Dermis blood vessel endothelial cell (primary cell): ENCODE measurements at regions not wholly inside any gene's neighbourhood (a gene's known extent, or its start where the extent isn't known, plus 50 kb on each side); places are given as distances from the start of the nearest gene placed in this dataset.
"Not testable (repeated sequence)": the region's sequence is repeated elsewhere in the genome, so short reads cannot be mapped to it uniquely, and the experiment has no call there.

Source experiments
- DNase-seq: peaks from one replicate; pipeline ENCODE4 v3.0.0; 2010

DNA sequence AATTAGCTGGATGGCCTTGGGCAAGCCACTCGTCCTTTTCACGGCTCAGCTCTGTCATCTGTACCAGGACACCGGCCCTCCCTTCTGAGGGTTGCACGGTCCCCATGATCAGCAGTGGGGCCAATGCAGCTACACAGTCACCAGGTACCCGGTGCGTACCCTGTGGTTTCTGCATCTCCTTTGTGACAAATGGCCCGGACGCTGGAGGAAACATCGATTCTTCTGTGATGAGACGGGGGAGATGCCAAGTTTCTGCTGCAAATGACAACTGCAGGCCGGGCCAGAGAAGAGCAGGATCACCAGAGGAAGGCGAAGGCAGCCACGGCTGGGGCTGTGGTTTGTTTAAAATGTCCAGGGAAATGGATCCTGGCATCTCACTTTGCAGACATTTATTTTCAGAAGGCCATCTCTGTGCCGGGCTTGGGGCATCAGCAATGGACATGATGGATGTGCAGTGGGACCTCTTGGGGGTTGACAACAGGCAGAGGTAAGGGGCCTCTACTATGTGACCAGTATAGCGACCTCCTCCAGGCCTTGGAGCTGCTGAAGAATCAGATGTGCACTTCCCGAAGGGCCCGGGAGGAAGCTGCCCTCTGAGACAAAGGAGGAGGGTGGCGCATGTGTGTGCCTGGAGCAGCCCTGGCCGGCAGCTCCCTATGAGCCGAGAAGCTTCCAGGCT is 221.9 kb upstream of the C1orf174 start:
- DNase-seq: no peak

DNA sequence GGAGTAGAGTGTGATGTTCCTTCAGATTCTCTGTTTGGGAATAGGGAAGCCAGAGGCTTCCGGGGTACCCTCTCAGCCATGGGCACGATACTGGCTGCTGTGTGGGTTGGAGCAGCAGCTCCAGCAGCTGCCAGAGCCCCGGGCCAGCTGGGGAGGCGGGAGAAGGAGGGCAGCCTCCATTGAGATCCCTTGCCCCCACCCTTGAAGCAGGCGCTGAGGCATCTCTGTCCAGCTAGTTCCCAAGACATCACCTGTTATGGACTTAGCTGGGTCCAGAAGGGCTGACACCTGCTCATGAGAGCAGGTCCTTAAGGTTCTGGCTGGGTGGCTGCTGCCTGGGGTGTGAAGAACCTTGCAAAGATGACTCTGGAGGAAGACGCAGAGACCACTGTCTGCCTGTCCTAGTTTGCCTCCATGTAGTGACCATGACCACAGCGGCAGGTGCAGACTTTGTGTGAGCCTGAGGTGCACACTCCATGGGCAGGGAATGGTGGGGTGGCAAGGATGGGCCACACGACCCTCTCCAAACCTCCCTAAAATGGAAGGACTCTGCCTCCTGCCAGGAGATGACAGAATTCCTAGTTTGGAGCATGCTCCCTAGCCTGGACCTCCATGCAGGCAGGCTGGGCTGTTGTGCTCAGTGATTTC is 222.6 kb upstream of the C1orf174 start:
- DNase-seq: no peak

DNA sequence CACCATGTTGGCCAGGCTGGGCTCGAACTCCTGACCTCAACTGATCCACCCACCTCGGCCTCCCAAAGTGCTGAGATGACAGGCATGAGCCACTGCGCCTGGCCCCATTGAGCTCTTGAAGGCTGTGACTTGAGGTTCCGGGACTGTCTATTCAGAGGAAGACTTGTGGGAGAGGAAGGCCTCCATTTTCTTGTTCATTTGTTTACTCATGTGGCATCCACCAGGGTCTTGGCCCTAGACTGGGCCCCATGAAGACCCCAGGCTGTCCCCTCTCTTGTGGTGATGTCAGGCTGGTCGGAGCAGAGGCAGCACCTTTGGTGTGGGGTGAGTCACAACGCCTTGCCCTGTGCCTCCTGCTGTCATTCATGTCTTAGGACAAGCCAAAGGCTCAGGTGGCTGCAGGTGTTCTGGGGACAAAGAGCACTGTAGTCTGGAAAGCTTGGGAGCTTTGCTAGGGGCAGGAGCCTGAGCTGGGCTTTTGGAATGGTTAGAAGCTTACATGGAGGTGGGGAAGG is 224.6 kb upstream of the C1orf174 start:
- no peak for DNase-seq

DNA sequence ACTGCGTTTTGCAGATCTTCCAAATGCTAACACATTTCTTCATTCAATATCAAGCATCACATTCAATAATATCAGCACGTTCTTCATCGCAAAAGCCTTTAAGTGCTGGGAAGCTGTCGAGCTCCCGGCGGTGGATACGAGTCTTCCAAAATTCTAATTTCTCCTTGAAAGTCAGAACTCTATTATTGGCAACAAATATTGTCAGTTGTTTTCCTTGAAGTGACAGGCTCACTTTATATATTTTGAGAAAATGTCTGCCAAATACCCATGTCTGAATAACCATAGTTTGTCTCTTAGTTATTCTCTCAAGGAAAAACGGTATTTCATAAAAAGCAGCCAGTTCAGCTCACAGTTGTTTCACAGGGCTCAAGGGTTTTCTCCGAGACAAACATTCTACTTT is 226.2 kb upstream of the C1orf174 start:
- no peak for DNase-seq

DNA sequence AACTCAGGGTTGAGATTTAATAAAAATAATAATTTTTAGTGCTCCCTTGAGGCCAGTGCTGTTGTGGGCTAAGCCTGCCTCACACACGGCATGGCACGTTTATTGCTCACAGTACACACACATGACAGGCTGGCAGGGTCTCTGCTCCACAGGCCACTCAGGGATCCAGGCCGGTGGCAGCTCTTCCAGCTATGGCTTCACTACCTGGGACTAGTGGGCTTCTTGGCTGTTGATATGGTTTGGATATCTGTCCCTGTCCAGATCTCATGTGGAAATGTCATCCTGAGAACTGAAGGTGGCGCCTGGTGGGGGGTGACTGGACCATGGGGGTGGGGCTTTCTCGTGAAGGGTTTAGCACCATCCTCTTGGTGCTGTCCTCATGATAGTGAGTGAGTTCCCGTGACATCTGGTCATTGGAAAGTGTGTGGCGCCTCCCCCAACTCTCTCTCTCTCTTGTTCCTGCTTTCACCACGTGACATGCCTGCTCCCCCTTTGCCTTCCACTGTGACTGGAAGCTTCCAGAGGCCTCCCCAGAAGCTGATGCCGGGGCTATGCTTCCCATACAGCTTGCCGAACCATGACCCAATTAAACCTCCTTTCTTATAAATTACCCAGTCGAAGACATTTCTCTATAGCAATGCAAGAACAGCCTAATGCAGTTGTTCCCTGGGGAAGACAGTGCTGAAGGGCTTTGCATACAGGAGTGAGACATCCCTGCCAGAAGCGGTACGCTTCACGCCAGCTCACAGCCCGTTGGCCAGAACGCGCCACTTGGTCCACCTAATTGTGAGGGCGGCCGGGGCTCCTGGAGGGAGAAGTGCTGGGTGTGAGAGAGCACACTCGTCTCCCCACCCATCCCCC is 226.9 kb upstream of the C1orf174 start:
- DNase-seq: no peak

DNA sequence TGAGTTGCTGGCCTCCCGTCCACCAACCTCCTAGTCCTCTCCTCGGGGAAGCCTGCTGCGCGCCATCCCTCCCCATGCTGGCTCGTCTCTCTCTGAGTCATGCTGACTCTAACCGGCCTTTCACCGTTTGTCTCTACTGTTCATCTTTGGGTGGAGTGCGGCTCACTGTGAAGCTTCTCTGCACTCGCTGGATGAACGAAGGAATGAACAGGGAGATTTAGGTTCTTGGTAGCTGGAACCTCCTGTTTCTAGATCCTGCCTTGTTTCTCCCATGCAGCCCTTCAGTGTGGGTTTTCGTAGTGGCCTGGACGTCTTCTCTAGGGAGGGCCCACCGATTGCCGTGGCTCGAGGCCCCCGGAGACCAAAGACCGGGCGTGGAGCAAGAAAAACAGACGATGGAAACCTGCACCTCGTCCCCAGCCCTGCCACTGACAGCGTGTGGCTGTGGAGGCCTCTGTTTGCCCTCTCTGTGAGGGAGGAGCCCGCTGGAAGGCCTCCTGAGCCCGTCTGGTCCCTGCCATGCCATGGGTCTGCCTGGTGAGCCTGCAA is 227.6 kb upstream of the C1orf174 start:
- no peak for DNase-seq

DNA sequence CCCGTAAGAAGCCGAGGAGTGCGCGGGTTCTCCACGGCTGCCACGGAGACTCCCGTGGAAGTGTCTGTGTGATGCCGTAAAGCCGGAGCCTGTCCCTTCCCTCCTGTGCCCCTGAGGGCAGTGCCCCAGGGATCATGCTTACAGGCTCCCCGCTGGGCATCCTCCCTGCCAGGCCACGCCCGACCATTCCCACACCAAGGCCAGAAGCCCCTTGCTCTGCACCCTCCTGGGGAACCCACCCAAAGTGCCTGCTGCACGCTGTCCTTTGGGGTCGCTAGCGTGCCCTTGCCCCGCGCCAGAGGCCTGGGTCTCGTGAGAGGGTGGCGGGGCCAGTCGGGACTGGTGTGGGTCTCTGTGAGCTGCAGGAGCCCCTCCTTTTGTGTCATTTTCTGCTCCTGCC is 228.5 kb upstream of the C1orf174 start:
- DNase-seq: no peak

DNA sequence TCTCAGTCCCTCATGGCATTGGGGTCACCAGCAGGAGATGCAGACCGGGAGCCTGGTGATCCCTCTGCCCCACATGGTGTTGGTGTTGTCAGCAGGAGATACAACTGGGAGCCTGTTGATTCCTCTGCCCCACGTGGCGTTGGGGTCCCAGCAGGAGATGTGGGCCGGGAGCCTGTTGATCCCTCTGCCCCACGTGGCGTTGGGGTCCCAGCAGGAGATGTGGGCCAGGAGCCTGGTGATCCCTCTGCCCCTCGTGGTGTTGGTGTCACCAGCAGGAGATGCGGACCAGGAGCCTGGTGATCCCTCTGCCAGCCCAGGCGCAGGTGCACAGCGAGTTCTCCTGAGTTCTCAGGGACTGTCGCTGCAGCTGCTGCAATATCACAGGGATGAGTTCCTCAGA is 229.6 kb upstream of the C1orf174 start:
- no peak for DNase-seq

DNA sequence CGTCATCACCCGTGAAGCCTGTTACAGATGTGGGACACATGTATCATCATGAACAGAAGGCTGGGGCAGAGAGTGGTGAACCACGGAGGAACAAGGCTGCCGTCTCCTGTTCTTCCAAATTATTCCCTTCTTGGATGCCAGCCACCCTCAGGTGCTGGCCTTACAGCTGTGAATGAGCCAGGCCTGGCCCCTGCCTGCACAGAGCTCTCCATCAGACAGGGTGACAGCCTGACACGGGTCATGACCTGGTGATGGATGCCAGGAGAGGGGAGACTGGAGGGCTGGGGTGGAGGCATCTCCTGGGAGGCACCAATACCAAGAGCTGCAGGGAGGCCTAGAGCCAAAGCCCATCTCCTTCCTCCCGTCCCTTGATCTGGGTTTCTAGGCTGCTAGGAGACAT is 230.0 kb upstream of the C1orf174 start:
- no peak for DNase-seq

DNA sequence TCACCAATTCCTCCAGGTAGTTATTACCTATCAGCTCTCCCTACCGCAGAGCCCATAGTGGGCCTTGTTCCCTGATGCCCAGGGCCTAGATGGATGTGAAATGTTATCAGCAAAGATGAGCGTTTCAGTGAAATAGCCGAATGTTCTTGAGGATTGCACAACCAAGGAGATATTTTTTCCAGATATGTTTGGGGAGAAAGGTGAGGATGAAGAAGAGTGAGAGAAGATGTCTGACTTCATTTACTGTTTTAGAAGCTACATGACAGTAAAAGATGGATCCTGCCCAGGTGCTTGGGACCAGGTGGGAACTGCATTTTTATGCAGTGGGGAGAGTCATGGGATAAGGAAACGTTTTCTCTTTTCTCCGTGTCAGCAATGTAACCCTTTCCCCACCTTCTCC is 231.7 kb upstream of the C1orf174 start:
- no peak for DNase-seq

DNA sequence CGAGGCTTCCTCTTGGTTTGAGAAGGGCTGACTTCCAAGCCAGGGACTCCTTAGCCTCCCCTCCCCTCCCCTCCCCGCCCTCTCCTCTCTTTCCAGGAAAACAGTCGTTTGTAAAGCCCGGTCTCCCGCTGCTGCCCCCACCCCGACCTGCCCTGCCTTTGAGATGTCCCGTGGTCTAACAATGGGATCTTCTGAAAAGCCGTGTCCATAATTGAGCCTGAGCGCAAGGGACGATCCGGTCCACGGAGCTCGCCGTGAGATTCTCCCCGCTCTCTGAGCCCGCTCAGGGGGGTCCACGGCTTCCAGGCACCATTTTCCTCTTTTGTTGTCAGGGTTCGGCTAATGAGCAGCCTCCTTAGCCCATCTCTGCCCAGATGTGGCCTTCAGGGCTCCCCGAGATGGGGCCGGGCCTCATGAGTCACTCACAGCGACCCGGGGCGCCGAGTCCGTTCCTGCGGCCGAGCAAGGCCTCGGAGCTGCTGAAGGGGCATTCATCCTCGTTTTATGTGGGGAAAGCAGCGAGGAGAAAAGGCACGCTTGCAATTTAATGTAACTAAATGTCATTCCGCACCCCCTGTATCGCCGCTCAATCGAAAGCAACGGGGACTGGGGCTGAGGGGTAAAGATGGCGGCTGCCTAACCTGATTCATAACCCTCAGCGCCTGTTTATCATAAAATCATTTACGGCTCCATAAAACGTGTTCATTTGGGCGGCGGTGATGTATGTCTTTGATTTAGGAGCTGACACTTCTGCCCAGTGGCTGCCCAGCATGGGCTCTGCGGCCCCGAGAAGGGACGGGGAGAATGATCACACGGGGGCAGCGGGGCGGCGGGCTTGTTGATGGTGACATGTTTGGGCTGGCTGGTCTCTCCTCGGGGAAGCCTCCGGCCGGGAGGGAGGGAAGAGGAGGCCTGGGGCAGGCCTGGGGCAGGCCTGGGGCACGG is 232.6 kb upstream of the C1orf174 start:
- DNase-seq: no peak

DNA sequence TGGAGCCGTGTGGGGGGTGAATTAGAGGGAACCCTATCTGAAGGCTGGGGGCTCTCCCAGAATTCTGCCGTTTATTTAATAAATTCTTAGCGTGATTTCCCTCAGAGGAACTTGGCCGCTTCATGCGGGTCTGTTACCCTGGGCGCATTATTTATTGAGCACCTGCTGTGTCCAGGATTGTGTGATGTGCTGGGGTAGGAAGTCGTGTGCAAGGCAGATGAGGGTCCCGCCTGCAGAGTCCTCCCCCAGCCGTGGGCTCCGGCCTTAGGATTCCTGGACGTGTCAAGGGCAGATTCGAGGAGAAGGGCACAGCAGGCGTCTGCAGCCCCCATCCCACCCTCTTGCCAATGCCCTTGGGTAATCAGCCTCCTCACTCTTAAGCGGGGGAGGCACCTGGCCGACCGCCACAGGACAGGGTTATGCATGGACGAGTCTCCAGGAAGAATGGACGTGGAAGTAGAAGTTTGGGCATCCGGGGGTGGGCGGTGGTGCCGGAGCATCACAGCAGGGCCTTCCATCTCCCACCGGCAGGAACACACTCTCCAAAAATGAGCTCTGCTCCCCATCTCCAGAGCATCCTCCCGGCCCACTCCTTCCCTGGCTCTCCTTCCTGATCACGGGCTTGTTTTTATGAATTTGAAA is 233.3 kb upstream of the C1orf174 start:
- no peak for DNase-seq

DNA sequence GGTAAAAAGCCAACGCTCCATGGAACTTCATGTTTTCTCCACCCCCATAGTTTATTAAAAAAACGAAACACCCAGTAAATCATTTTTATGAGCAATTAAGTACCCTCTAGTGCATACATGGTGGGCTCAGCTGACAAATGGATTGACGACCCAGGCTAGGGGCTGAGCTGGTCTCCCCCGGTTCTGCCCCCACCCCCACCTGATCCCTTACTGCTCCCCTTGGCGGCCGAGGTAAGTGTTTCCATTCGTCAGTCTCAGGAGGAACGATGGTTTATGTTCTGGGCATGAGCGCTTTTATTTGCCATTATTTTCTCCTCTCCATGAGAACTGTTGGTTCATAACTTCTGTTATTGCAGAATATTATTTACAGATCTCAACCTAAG is 233.9 kb upstream of the C1orf174 start:
- no peak for DNase-seq

DNA sequence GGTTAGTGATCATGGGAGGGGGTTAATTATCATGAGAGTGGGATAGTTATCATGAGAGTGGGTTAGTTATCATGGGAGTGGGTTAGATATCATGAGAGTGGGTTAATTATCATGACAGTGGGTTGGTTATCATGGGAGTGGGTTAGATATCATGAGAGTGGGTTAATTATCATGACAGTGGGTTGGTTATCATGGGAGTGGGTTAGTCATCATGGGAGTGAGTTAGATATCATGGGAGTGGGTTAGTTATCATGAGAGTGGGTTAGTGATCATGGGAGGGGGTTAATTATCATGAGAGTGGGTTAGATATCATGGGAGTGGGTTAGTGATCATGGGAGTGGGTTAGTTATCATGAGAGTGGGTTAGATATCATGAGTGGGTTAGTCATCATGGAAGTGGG is 235.8 kb upstream of the C1orf174 start:
- not testable (repeated sequence) for DNase-seq

DNA sequence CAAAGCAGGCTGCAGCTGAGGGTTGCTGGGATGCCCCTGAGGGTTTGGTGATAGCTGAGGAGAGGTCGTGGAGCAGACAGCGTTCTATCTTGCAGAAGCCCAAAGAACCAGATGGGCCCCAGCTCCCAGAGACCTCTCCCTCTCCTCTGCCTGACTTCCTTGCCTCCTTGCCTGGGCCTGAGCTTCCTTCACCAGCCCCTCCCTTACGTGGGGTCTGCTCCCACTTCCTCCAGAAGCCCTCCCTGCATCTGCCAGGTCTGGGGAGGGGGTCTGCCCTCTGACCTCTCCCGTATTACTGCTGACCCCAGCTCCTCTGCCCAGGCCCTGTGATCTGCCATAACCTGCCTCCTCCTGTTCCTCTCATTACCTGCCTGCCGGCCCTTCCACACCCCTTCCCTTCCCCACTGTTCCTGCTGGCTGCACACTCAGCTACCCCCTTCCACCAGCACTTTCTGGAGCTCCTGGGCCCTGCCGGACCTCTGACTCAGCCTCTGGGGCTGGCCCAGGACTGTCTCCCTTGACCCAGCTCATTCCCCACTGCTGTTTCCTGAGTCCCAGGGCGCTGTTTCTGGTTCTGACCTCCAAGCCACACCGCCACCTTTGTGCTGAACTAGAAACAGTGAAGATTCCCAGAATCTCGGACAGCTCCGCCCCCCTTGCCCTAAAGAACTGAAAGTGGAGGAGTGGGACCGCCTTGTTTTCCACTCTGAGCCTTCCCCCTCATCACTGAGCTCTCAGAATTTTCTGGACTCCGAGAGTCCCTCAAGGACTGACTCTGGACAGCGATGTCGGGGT is 237.7 kb upstream of the C1orf174 start:
- no peak for DNase-seq

DNA sequence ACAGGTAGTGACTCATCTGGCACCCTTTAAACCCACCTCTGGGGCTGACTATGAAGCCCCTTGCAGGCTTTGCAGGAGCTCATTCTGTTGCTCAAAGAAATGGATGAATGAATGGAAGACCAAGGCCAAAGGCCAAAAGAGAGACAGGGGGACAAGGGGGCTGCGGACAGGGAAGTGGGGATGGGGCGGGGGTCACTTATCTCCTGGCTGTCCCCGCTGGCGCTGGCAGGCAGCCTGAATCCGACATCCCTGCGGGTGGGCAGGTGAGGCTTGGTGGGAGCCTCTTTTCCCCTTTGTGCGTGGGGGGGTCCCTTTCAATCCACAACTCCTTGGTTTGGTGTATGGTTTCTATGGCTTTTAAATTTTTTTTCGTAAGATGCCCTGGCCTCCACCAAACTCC is 239.6 kb upstream of the C1orf174 start:
- DNase-seq: no peak

DNA sequence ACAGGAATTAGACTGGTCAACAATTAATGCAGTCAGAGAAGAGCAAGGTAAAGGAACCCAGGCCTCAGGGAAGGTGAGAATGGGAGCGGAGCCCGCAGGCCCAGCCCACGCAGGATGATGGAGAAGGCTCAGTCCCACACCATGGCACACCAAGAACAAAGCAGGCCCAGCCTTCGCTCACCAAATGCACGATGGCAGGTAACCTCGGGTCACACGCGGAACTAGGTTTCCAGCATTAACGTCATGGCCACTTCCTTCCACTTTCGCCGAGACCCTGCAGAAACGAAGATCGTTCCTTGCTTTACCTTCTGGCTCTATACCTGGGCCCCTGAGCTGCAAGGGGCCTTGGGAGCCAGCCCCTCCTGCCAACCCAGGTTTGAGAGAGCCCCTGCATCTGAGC is 240.2 kb upstream of the C1orf174 start:
- DNase-seq: no peak

DNA sequence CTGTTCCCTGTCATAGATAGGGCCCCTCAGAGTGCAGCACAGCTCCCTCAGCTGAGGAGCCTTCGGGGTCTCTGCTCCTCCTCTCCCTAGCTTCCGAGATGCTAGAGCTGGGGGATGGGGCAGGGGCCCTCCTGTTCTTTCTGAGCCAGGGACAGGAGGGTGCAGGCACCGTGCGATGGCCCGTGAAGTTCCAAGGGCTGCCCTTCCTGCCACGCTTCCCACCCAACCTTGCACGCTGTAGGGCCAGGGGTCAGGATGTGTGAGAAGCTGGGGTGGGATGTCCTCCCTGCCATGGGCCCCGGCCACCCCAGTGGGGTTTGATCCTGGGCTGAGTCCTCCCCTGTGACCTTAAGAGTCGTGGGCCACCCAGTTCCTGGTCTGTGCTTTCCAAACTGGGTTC is 240.7 kb upstream of the C1orf174 start:
- no peak for DNase-seq

DNA sequence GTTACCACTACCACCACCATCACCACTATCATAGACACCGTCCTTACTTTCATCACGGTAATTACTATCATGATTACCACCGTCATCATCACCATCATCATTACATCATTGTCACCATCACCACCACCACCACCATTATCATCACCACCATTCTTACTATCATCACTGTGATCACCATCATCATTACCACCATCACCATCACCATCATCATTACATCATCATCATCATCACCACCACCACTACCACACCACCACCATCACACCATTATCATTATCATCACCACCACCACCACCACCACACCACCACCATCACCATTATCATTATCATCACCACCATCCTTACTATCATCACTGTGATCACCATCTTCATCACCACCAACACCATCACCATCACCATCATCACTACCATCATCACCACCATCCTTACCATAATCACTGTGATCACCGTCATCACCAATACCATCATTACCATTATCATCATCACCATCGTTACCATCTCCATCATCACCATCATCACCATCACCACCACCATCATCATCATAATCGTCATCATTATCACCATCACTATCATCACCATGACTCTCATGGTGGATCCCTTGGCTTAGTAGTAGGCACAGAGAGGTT is 244.4 kb upstream of the C1orf174 start:
- DNase-seq: no peak

DNA sequence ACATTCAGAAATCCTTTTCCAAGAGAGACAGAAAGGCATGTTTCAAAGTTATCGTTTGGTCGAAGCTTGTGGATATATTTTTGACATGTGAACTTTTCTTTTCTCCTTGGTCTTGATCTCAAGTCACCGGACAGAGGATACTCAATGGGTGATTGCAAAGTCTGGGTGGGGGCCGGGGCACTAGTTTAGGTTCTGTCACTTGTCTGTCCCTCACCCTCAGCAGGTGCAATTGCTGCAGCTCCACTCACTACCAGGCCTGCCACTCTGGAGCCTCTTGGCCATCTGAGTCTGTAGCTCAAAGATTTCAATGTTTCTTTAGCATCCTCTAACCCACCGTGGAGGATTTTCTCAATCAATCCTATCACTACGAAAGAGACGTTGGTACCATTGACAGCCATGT is 246.0 kb upstream of the C1orf174 start:
- no peak for DNase-seq
